DOHH2 (cell line): ENCODE measurements at regions not wholly inside any gene's neighbourhood (a gene's known extent, or its start where the extent isn't known, plus 50 kb on each side); places are given as distances from the start of the nearest gene placed in this dataset.

Experiments used
- H3F3A ChIP-seq: fragments of 200-600 bp; sonication (generic), shearing (Covaris generic); 2 replicates; pipeline ENCODE4 v1.6.0; 2016; ENCODE audit warnings: antibody characterized with exemption, mild to moderate bottlenecking; ENCODE audit not compliant: control insufficient read depth, insufficient read depth
- H3K27ac ChIP-seq: fragments of 200-600 bp; sonication (generic); 2 replicates; pipeline ENCODE4 v1.5.1; 2014; ENCODE audit warnings: low read depth, mild to moderate bottlenecking, low read length, moderate library complexity
- H3K27me3 ChIP-seq: fragments of 200-600 bp; sonication (generic); 2 replicates; pipeline ENCODE4 v1.6.1; 2014; ENCODE audit warnings: mild to moderate bottlenecking, low read length, mixed read lengths; ENCODE audit not compliant: control insufficient read depth
- H3K36me3 ChIP-seq: fragments of 200-600 bp; sonication (generic); 2 replicates; pipeline ENCODE4 v1.6.1; 2014; ENCODE audit warnings: mild to moderate bottlenecking, low read length, moderate library complexity, mixed read lengths; ENCODE audit not compliant: control insufficient read depth
- H3K4me1 ChIP-seq: fragments of 200-600 bp; sonication (generic); 2 replicates; pipeline ENCODE4 v1.6.1; 2014; ENCODE audit warnings: mild to moderate bottlenecking, low read length, mixed read lengths; ENCODE audit not compliant: control insufficient read depth
- H3K4me2 ChIP-seq: fragments of 200-600 bp; sonication (generic); 2 replicates; pipeline ENCODE4 v1.6.0; 2014; ENCODE audit warnings: mild to moderate bottlenecking, low read length, moderate library complexity
- H3K4me3 ChIP-seq: fragments of 200-600 bp; sonication (generic); 2 replicates; pipeline ENCODE4 v1.5.1; 2014; ENCODE audit warnings: mild to moderate bottlenecking, low read length, mixed read lengths
- H3K79me2 ChIP-seq: fragments of 200-600 bp; sonication (generic); 2 replicates; pipeline ENCODE4 v1.6.1; 2014; ENCODE audit warnings: mild to moderate bottlenecking, low read length, mixed read lengths; ENCODE audit not compliant: control insufficient read depth
- H3K9me2 ChIP-seq: fragments of 200-600 bp; sonication (generic); replicated peaks from 2 replicates; pipeline ENCODE4 v1.6.1; 2014; ENCODE audit warnings: mild to moderate bottlenecking, low read length, mixed read lengths; ENCODE audit not compliant: control insufficient read depth
- H3K9me3 ChIP-seq: fragments of 200-600 bp; sonication (generic); 2 replicates; pipeline ENCODE4 v1.6.1; 2014; ENCODE audit warnings: antibody characterized with exemption, low read length, mixed read lengths; ENCODE audit not compliant: control insufficient read depth, insufficient read depth
- H4K20me1 ChIP-seq: fragments of 200-600 bp; sonication (generic); 2 replicates; pipeline ENCODE4 v1.6.0; 2014; ENCODE audit warnings: low read depth, mild to moderate bottlenecking, antibody characterized with exemption, low read length, moderate library complexity; ENCODE audit not compliant: control insufficient read depth, insufficient read depth
- EZH2phosphoT487 ChIP-seq: fragments of 200-600 bp; sonication (generic); IDR thresholded peaks from 2 replicates; pipeline ENCODE4 v1.6.1; 2017; ENCODE audit warnings: borderline replicate concordance, mild to moderate bottlenecking, antibody characterized with exemption, low read length, moderate library complexity, mixed read lengths
- TF ChIP-seq, protein P1 (sequence below): fragments of 200-600 bp; sonication (generic); IDR thresholded peaks from one replicate; pipeline ENCODE4 v1.5.1; 2014; ENCODE audit warnings: antibody characterized with exemption, mild to moderate bottlenecking, low read depth, low read length; ENCODE audit not compliant: poor library complexity, severe bottlenecking

GRCh38 chr2:871926-872680 lies 78.5 kb upstream of the SNTG2 start:
- Histone ChIP-seq H3K9me2 (no peaks in the 10 kb centered on the region), H3F3A (no peaks in the 10 kb centered on the region), H3K27ac (no peak overlapping the region), H4K20me1 (no peaks in the 10 kb centered on the region), H3K4me3 (no peak overlapping the region), H3K79me2 (no peaks in the 10 kb centered on the region), H3K4me1 (no peaks in the 10 kb centered on the region), H3K27me3 (no peaks in the 10 kb centered on the region), H3K4me2 (no peak overlapping the region), H3K9me3 (no peaks in the 10 kb centered on the region), H3K36me3 (no peaks in the 10 kb centered on the region)
- no peak for TF ChIP-seq EZH2phosphoT487
- TF ChIP-seq, protein P1, sequence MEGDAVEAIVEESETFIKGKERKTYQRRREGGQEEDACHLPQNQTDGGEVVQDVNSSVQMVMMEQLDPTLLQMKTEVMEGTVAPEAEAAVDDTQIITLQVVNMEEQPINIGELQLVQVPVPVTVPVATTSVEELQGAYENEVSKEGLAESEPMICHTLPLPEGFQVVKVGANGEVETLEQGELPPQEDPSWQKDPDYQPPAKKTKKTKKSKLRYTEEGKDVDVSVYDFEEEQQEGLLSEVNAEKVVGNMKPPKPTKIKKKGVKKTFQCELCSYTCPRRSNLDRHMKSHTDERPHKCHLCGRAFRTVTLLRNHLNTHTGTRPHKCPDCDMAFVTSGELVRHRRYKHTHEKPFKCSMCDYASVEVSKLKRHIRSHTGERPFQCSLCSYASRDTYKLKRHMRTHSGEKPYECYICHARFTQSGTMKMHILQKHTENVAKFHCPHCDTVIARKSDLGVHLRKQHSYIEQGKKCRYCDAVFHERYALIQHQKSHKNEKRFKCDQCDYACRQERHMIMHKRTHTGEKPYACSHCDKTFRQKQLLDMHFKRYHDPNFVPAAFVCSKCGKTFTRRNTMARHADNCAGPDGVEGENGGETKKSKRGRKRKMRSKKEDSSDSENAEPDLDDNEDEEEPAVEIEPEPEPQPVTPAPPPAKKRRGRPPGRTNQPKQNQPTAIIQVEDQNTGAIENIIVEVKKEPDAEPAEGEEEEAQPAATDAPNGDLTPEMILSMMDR, result no peak

GRCh38 chr2:871175-871727 lies 79.4 kb upstream of the SNTG2 start:
- Histone ChIP-seq H3F3A (no peaks in the 10 kb centered on the region), H3K9me2 (no peaks in the 10 kb centered on the region), H3K4me3 (no peak overlapping the region), H3K79me2 (no peaks in the 10 kb centered on the region), H3K9me3 (no peaks in the 10 kb centered on the region), H3K27me3 (no peaks in the 10 kb centered on the region), H3K4me2 (no peak overlapping the region), H4K20me1 (no peaks in the 10 kb centered on the region), H3K36me3 (no peaks in the 10 kb centered on the region), H3K4me1 (no peaks in the 10 kb centered on the region), H3K27ac (no peak overlapping the region)
- TF ChIP-seq, protein P1, result no peak
- TF ChIP-seq EZH2phosphoT487, result no peak

- Histone ChIP-seq H3K4me3 (no peak overlapping the region), H3F3A (no peaks in the 10 kb centered on the region), H3K4me1 (no peaks in the 10 kb centered on the region), H3K4me2 (no peak overlapping the region), H3K27ac (no peak overlapping the region), H3K36me3 (no peaks in the 10 kb centered on the region), H3K79me2 (no peaks in the 10 kb centered on the region), H3K9me2 (no peaks in the 10 kb centered on the region), H4K20me1 (no peaks in the 10 kb centered on the region), H3K27me3 (no peaks in the 10 kb centered on the region), H3K9me3 (no peaks in the 10 kb centered on the region)
- TF ChIP-seq, protein P1, result no peak
- no peak for TF ChIP-seq EZH2phosphoT487
Observed at GRCh38 chr2:870426-870825, 80.2 kb upstream of the SNTG2 start.
